ENCODE measurements at regions not wholly inside any gene's neighbourhood (a gene's known extent, or its start where the extent isn't known, plus 50 kb on each side); places are given as distances from the start of the nearest gene placed in this dataset.

DNA sequence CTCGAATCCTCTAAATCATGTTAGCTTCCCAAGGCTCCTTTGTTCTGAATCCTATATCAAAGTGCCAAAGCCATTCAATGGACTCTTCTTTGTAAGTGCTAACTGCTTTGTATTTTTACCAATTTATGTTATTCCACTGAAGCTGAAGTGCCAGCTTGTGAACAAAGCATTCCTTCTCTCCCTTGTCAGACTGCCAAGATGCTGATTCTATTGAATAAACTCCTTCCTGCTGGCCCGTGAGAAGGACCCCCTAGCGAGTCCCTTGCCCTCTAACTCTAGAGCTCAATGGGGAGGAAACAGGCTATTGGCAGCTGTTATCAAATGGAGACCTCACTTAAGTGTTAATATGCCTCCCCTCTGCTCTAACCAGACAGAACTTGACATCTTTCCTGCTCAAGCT lies 1097.9 kb upstream of the CNTNAP5 start:
- H3K9me3 Mint-ChIP-seq: peaks cover 25% of the 10 kb centered on the region
- no peaks in the 10 kb centered on the region for H3K4me1 Mint-ChIP-seq (ENCODE audit: low read depth)
- H3K27ac Mint-ChIP-seq: no peak overlapping the region
- no peak overlapping the region for H3K4me3 Mint-ChIP-seq
- intact Hi-C loops (cut with micrococcal nuclease): no loop called here
- H3K27me3 Mint-ChIP-seq (ENCODE audit: low read depth): no peaks in the 10 kb centered on the region
- H3K36me3 Mint-ChIP-seq (ENCODE audit: low read depth): no peaks in the 10 kb centered on the region
- DNase-seq: no peak
- CTCF ChIA-PET: no interaction called here

DNA sequence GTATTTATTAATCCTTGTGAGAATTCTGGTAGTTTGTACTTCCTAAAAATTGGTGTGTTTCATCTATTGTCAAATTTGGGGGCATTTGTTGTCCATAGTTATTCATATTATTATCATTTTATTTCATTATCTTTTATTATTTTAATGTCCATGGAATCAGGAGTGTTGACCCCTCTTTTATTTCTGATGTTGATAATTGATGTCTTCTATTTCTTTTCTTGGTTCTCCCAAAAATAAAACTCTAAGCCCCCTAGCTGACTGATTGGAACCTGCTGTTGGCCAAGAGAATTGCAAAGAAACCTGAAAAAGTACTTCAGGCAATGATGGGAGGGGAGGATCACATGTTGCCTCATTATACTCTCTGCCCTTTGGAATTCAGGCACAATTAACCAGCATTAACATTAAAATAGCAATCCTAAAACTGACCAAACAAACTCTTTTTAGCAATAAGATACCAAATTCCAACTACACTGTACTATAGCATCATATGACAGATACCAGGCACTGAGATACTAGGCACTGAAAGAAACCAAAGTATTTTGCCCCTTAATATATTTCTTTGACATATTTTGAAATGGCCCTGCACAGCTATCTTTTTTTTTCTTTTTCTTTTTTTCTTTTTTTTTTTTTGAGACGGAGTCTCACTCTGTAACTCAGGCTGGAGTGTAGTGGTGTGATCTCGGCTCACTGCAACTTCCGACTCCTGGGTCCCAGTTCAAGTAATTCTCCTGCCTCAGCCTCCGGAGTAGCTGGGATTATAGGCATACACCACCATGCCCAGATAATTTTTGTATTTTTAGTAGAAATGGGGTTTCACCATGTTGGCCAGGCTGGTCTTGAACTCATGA lies 1097.2 kb upstream of the CNTNAP5 start:
- intact Hi-C loops (cut with micrococcal nuclease): no loop called here
- DNase-seq: no peak
- CTCF ChIA-PET: no interaction called here
- Mint-ChIP-seq H3K36me3 (ENCODE audit: low read depth) (no peaks in the 10 kb centered on the region), H3K4me3 (no peak overlapping the region), H3K27me3 (ENCODE audit: low read depth) (no peaks in the 10 kb centered on the region), H3K4me1 (ENCODE audit: low read depth) (no peaks in the 10 kb centered on the region), H3K27ac (no peak overlapping the region), H3K9me3 (peaks cover 25% of the 10 kb centered on the region)

DNA sequence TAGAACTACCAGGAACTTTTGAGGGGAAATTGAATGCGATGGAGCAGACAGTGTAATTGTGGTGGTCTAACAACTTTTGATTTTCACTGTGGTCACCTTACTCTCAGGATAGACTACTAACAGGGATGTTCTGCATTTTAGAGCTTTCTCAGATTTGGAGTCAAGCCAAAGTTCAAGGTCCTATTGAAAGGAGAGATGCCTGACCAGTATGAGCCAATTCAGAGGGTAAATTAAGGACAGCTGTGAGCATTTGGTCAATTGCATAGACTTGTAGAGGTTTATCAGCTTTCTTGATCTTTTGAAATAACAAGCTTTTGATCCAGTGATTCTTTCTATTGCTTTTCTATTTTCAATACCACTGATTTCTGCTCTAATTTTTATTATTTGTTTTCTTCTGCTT lies 1095.7 kb upstream of the CNTNAP5 start:
- Mint-ChIP-seq H3K4me3 (no peak overlapping the region), H3K27ac (no peak overlapping the region), H3K27me3 (ENCODE audit: low read depth) (no peaks in the 10 kb centered on the region), H3K9me3 (peaks cover 22% of the 10 kb centered on the region), H3K36me3 (ENCODE audit: low read depth) (no peaks in the 10 kb centered on the region), H3K4me1 (ENCODE audit: low read depth) (no peaks in the 10 kb centered on the region)
- no peak for DNase-seq
- intact Hi-C loops (cut with micrococcal nuclease): no loop called here
- CTCF ChIA-PET: no interaction called here

DNA sequence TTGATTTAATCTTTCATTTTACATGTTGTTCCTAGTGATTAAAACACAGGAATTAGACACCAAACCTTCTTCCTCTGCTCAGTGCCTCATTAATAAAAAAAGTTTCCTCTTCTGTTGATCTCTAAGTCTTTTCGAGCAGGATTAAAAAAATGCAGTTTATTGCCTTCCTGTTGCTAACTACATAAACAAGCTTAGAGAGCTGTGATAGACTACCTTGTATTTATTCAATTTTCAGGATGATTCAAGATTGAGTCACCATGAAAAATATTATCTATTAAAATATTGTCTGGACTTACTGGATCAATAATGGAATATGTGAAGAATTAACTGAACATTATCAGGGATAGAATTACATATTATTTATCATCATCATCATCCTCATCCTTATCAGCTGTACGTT lies 1089.6 kb upstream of the CNTNAP5 start:
- no peak overlapping the region for H3K4me3 Mint-ChIP-seq
- peaks cover 5% of the 10 kb centered on the region for H3K9me3 Mint-ChIP-seq
- no peak overlapping the region for H3K27ac Mint-ChIP-seq
- H3K36me3 Mint-ChIP-seq (ENCODE audit: low read depth): no peaks in the 10 kb centered on the region
- no peaks in the 10 kb centered on the region for H3K27me3 Mint-ChIP-seq (ENCODE audit: low read depth)
- DNase-seq: no peak
- intact Hi-C loops (cut with micrococcal nuclease): no loop called here
- CTCF ChIA-PET: no interaction called here
- H3K4me1 Mint-ChIP-seq (ENCODE audit: low read depth): no peaks in the 10 kb centered on the region

GRCh38 chr2:122939796-122940195 lies 1085.3 kb upstream of the CNTNAP5 start:
- CTCF ChIA-PET: interaction anchor here (0.5 kb wide), 1 partner anchor 274 kb away, joined by 4 read pairs; no protein-coding TSS in a partner anchor
- Mint-ChIP-seq H3K27ac (no peak overlapping the region), H3K36me3 (ENCODE audit: low read depth) (no peaks in the 10 kb centered on the region), H3K4me3 (no peak overlapping the region), H3K9me3 (peaks cover 6% of the 10 kb centered on the region), H3K27me3 (ENCODE audit: low read depth) (no peaks in the 10 kb centered on the region), H3K4me1 (ENCODE audit: low read depth) (no peaks in the 10 kb centered on the region)
- intact Hi-C loops (cut with micrococcal nuclease): no loop called here
- DNase-seq: no peak

DNA sequence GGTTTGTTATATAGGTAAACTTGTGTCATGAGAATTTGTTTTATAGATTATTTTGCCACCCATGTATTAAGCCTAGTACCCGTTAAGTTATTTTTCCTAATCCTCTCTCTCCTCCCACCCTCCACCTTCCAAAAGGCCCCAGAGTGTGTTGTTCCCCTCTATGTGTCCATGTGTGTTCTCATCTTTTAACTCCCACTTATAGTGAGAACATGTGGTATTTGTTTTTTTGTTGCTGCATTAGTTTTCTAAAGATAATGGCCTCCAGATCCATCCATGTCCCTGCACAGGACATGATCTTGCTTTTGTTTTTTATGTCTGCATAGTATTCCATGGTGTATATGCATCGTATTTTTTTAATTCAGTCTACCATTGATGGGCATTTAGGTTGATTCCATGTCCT lies 1075.6 kb upstream of the CNTNAP5 start:
- H3K27me3 Mint-ChIP-seq (ENCODE audit: low read depth): no peaks in the 10 kb centered on the region
- no peak overlapping the region for H3K4me3 Mint-ChIP-seq
- intact Hi-C loops (cut with micrococcal nuclease): no loop called here
- no peak for DNase-seq
- H3K36me3 Mint-ChIP-seq (ENCODE audit: low read depth): no peaks in the 10 kb centered on the region
- H3K9me3 Mint-ChIP-seq: peaks cover 20% of the 10 kb centered on the region
- CTCF ChIA-PET: no interaction called here
- no peaks in the 10 kb centered on the region for H3K4me1 Mint-ChIP-seq (ENCODE audit: low read depth)
- H3K27ac Mint-ChIP-seq: no peak overlapping the region

- CTCF ChIA-PET: no interaction called here
- Mint-ChIP-seq H3K27ac (no peak overlapping the region), H3K4me3 (no peak overlapping the region), H3K36me3 (ENCODE audit: low read depth) (no peaks in the 10 kb centered on the region), H3K4me1 (ENCODE audit: low read depth) (no peaks in the 10 kb centered on the region), H3K27me3 (ENCODE audit: low read depth) (no peaks in the 10 kb centered on the region), H3K9me3 (peaks cover 16% of the 10 kb centered on the region)
- intact Hi-C loops (cut with micrococcal nuclease): no loop called here
- no peak for DNase-seq
Observed at GRCh38 chr2:122955776-122956175, 1069.3 kb upstream of the CNTNAP5 start.

DNA sequence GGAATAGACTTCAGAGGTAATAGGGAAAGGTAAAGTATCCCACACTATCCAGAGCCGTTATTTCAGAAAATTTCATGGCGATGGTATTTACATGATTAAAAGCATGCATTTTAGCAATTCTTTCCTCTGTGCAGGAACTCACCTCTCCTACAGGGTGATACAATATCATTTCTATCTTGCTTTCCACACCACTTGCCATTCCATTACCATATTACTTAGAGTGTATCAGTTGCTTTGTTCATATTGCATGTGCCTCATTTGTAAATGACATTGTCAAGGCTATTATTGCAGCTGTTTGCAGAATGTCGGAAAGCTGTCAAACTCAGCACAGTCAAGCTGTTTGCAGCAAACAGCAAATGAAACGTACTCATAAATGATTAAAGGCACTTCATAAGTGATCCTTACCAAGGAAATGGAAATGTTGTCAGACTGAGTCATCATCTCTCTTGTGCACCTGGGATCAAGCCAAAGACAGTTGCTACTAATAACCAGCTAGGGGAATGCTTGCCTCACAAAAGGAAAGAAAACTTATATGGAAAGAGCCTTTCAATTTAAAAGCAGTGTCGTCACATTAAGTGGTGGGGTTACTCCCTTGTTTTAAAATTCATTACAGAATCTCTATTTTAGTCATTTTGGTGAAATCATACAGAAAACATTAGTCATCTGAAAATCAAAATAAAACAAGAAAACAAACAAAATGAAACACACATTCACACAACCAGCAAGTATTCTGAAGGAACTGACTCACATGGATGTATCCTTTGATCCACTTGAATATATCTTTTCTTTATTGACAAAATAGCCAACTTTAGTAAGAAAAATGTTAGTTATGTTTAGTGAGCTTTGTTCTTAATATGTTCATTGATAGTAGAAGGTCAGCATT lies 1064.1 kb upstream of the CNTNAP5 start:
- no peak overlapping the region for H3K27ac Mint-ChIP-seq
- H3K4me3 Mint-ChIP-seq: no peak overlapping the region
- no peak for DNase-seq
- H3K36me3 Mint-ChIP-seq (ENCODE audit: low read depth): no peaks in the 10 kb centered on the region
- intact Hi-C loops (cut with micrococcal nuclease): no loop called here
- H3K27me3 Mint-ChIP-seq (ENCODE audit: low read depth): no peaks in the 10 kb centered on the region
- CTCF ChIA-PET: no interaction called here
- H3K4me1 Mint-ChIP-seq (ENCODE audit: low read depth): no peaks in the 10 kb centered on the region
- no peaks in the 10 kb centered on the region for H3K9me3 Mint-ChIP-seq

- H3K4me3 Mint-ChIP-seq: no peak overlapping the region
- intact Hi-C loops (cut with micrococcal nuclease): no loop called here
- H3K27me3 Mint-ChIP-seq (ENCODE audit: low read depth): no peaks in the 10 kb centered on the region
- H3K9me3 Mint-ChIP-seq: peaks cover 2% of the 10 kb centered on the region
- H3K4me1 Mint-ChIP-seq (ENCODE audit: low read depth): no peaks in the 10 kb centered on the region
- DNase-seq: no peak
- CTCF ChIA-PET: no interaction called here
- no peaks in the 10 kb centered on the region for H3K36me3 Mint-ChIP-seq (ENCODE audit: low read depth)
- H3K27ac Mint-ChIP-seq: no peak overlapping the region
Observed at GRCh38 chr2:122966461-122966860, 1058.6 kb upstream of the CNTNAP5 start.

DNA sequence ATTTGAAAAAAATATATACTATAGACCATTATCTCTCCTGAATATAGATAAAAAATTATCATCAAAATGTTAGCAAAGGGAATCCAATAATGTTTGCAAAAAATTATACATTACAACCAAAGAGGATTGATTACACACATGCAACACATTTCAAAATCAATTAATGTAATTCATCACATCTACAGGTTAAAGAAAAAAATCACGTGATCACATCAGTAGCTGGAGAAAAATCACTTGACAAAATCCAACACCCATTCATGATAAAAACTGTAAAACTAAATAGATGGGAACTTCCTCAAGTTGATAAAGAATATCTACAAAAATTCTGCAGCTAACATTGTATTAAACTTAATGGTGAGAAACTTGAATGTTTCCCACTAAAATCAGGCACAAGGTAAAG lies 1047.5 kb upstream of the CNTNAP5 start:
- H3K27me3 Mint-ChIP-seq (ENCODE audit: low read depth): no peaks in the 10 kb centered on the region
- H3K4me3 Mint-ChIP-seq: no peak overlapping the region
- H3K27ac Mint-ChIP-seq: no peak overlapping the region
- DNase-seq: no peak
- no peaks in the 10 kb centered on the region for H3K4me1 Mint-ChIP-seq (ENCODE audit: low read depth)
- H3K36me3 Mint-ChIP-seq (ENCODE audit: low read depth): no peaks in the 10 kb centered on the region
- peaks cover 5% of the 10 kb centered on the region for H3K9me3 Mint-ChIP-seq
- intact Hi-C loops (cut with micrococcal nuclease): no loop called here
- CTCF ChIA-PET: no interaction called here

GRCh38 chr2:122980671-122981070 lies 1044.4 kb upstream of the CNTNAP5 start:
- no peaks in the 10 kb centered on the region for H3K36me3 Mint-ChIP-seq (ENCODE audit: low read depth)
- CTCF ChIA-PET: interaction anchor here (0.6 kb wide), 1 partner anchor 26 kb away, joined by 6 read pairs; no protein-coding TSS in a partner anchor
- no peaks in the 10 kb centered on the region for H3K4me1 Mint-ChIP-seq (ENCODE audit: low read depth)
- no peak for DNase-seq
- H3K9me3 Mint-ChIP-seq: peaks cover 5% of the 10 kb centered on the region
- no peak overlapping the region for H3K27ac Mint-ChIP-seq
- H3K27me3 Mint-ChIP-seq (ENCODE audit: low read depth): no peaks in the 10 kb centered on the region
- no peak overlapping the region for H3K4me3 Mint-ChIP-seq
- intact Hi-C loops (cut with micrococcal nuclease): no loop called here

GRCh38 chr2:122982936-122983335 lies 1042.2 kb upstream of the CNTNAP5 start:
- intact Hi-C loops (cut with micrococcal nuclease): no loop called here
- Mint-ChIP-seq H3K4me1 (ENCODE audit: low read depth) (no peaks in the 10 kb centered on the region), H3K27me3 (ENCODE audit: low read depth) (no peaks in the 10 kb centered on the region), H3K27ac (no peak overlapping the region), H3K9me3 (peaks cover 5% of the 10 kb centered on the region), H3K36me3 (ENCODE audit: low read depth) (no peaks in the 10 kb centered on the region), H3K4me3 (no peak overlapping the region)
- DNase-seq: no peak
- CTCF ChIA-PET: no interaction called here
